K562 (cell line): ENCODE measurements at regions not wholly inside any gene's neighbourhood (a gene's known extent, or its start where the extent isn't known, plus 50 kb on each side); places are given as distances from the start of the nearest gene placed in this dataset.

Experiments used
- ATAC-seq: fragments of 200-7000 bp; cut with Tn5 transposase; 3 replicates; pipeline ENCODE4 v1.9.1; 2020; ENCODE audit warnings: moderate library complexity
- BruUV-seq: library from RNA; stranded (reverse); fragments of 400-500 nt; replicated peaks from 2 replicates; lab custom pipeline; 2021; lab: Mats Ljungman, UMichigan
- CTCF ChIA-PET: fragments of 300-600 bp; formaldehyde crosslinking; extraction: SDS; loops from one replicate; lab custom pipeline; 2021; ENCODE audit warnings: low intra/inter-chr PET ratio; lab: Yijun Ruan, JAX
- POLR2A ChIA-PET: fragments of 300-600, 350-650 bp; sonication (Branson Sonifier 250); formaldehyde crosslinking; extraction: SDS; loops from one replicate; lab custom pipeline; 2021; ENCODE audit warnings: antibody characterized with exemption, inconsistent platforms; lab: Yijun Ruan, JAX
- DNase-seq, 4 experiments: peaks; one replicate each; pipeline versions ENCODE4 v3.0.0 to v3.0.0-alpha.2; 2011 to 2018; ENCODE audit warnings: low spot score in 3 of 4, mixed read lengths in 3 of 4; ENCODE audit errors: extremely low read depth in 1 of 4
- FAIRE-seq: peaks from 2 replicates; lab custom pipeline; 2011; peaks lifted over from hg19 to GRCh38; lab: Jason Lieb, UNC
- H2AFZ ChIP-seq: 2 replicates; pipeline ENCODE4 v1.6.0; 2011; ENCODE audit warnings: low read depth, low read length, control low read depth, inconsistent platforms
- H3K27ac ChIP-seq: fragments of 200-600 bp; 3 replicates; pipeline ENCODE4 v1.8.0; 2011; ENCODE audit warnings: low read depth, mild to moderate bottlenecking, control low read depth, inconsistent platforms, low read length, moderate library complexity, mixed read lengths; ENCODE audit errors: extremely low read depth
- H3K27me3 ChIP-seq, 2 experiments: fragments of 300-600 bp in 1 of 2; 2 replicates in 1 of 2; 3 replicates in 1 of 2; pipeline versions ENCODE4 v1.6.0 to v1.8.0; 2011; ENCODE audit warnings: inconsistent platforms in 2 of 2, low read length in 2 of 2, mild to moderate bottlenecking in 1 of 2, mixed read lengths in 1 of 2, moderate library complexity in 1 of 2; ENCODE audit not compliant: control insufficient read depth in 2 of 2, insufficient read depth in 2 of 2
- H3K36me3 ChIP-seq: fragments of 300-600 bp; 3 replicates; pipeline ENCODE4 v1.8.0; 2011; ENCODE audit warnings: mild to moderate bottlenecking, low read length, inconsistent platforms; ENCODE audit not compliant: control insufficient read depth, insufficient read depth
- H3K4me1 ChIP-seq, 2 experiments: fragments of 200-600 bp in 1 of 2; replicated peaks in 1 of 2; 2 replicates in 1 of 2; 3 replicates in 1 of 2; pipeline versions ENCODE4 v1.5.1 to v1.8.0; 2011; ENCODE audit warnings: inconsistent platforms in 2 of 2, low read length in 2 of 2, mild to moderate bottlenecking in 1 of 2, mixed read lengths in 1 of 2, moderate library complexity in 1 of 2; ENCODE audit not compliant: control insufficient read depth in 2 of 2, insufficient read depth in 2 of 2
- H3K4me2 ChIP-seq: 2 replicates; pipeline ENCODE4 v1.6.1; 2011; ENCODE audit warnings: low read length, control low read depth, inconsistent platforms, mixed read lengths; ENCODE audit not compliant: insufficient read depth
- H3K4me3 ChIP-seq: fragments of 200-600 bp; sonication (generic), shearing (Covaris generic); 2 replicates; pipeline ENCODE4 v1.5.1; 2016; ENCODE audit warnings: control low read depth, inconsistent platforms
- H3K79me2 ChIP-seq: fragments of 200-600 bp; 3 replicates; pipeline ENCODE4 v1.8.0; 2011; ENCODE audit warnings: low read length, inconsistent platforms; ENCODE audit not compliant: control insufficient read depth, insufficient read depth
- H3K9ac ChIP-seq, 2 experiments: 2 replicates each; pipeline versions ENCODE4 v1.6.0 to v1.6.1; 2011; ENCODE audit warnings: low read depth in 2 of 2, low read length in 2 of 2, control low read depth in 1 of 2, inconsistent platforms in 1 of 2, mild to moderate bottlenecking in 1 of 2, mixed read lengths in 1 of 2; ENCODE audit not compliant: insufficient read depth in 1 of 2
- H3K9me1 ChIP-seq: one replicate; pipeline ENCODE4 v1.6.0; 2011; ENCODE audit warnings: inconsistent platforms, mild to moderate bottlenecking, low read length, moderate library complexity; ENCODE audit not compliant: control insufficient read depth, insufficient read depth
- H3K9me3 ChIP-seq: replicated peaks from 2 replicates; pipeline ENCODE4 v1.5.1; 2011; ENCODE audit warnings: low read depth, low read length, inconsistent platforms; ENCODE audit not compliant: control insufficient read depth, insufficient read depth
- H4K20me1 ChIP-seq: replicated peaks from 2 replicates; pipeline ENCODE4 v1.6.1; 2011; ENCODE audit warnings: low read length, inconsistent platforms, mixed read lengths; ENCODE audit not compliant: control insufficient read depth, insufficient read depth
- BACH1 ChIP-seq: fragments of 200-800 bp; sonication (Bioruptor generic); IDR thresholded peaks from 2 replicates; pipeline ENCODE4 v1.6.1; 2016; ENCODE audit warnings: missing genetic modification characterization, missing compliant biosample characterization
- LARP7 ChIP-seq: fragments of 450-650 bp; IDR thresholded peaks from 2 replicates; pipeline ENCODE4 v1.6.1; 2016
- PHB2 ChIP-seq: fragments of 450-650 bp; IDR thresholded peaks from 2 replicates; pipeline ENCODE4 v1.6.1; 2017; ENCODE audit warnings: low read depth
- PML ChIP-seq: IDR thresholded peaks from 2 replicates; pipeline ENCODE4 v1.6.1; 2012; ENCODE audit warnings: low read length, inconsistent platforms
- RAD21 ChIP-seq, 2 experiments: fragments of 250-450 bp in 1 of 2; fragments of 450-650 bp in 1 of 2; sonication (Bioruptor Pico) in 1 of 2; formaldehyde crosslinking in 1 of 2; IDR thresholded peaks in 1 of 2; conservative IDR thresholded peaks in 1 of 2; 2 replicates each; pipeline versions ENCODE4 v1.4.0 to v1.8.0; 2020 to 2022; ENCODE audit warnings: mild to moderate bottlenecking in 2 of 2, moderate library complexity in 1 of 2
- SAFB ChIP-seq: fragments of 200-400 bp; formaldehyde crosslinking; IDR thresholded peaks from 2 replicates; pipeline ENCODE4 v1.6.1; 2017; ENCODE audit warnings: low read depth, low read length, borderline replicate concordance
- ZBED1 ChIP-seq: IDR thresholded peaks from 2 replicates; pipeline ENCODE4 v1.6.1; 2014
- ZNF133 ChIP-seq: fragments of 250-450 bp; sonication (Bioruptor Pico); IDR thresholded peaks from 2 replicates; pipeline ENCODE4 v1.4.0; 2020; ENCODE audit warnings: mild to moderate bottlenecking
- ZNF780A ChIP-seq: fragments of 250-450 bp; sonication (Bioruptor Pico); IDR thresholded peaks from 2 replicates; pipeline ENCODE4 v1.5.0; 2021; ENCODE audit warnings: mild to moderate bottlenecking
- WGBS: fragments of 100-300 bp; shearing (Covaris generic); methylation state at CpG from one replicate; pipeline ENCODE4 v1.1.6; 2016; ENCODE audit warnings: low coverage, mixed read lengths; ENCODE audit not compliant: insufficient coverage; ENCODE audit errors: missing lambda C conversion rate; 5-methylcytosine and 5-hydroxymethylcytosine counted together
- in situ Hi-C: fragments of 300-500 bp; cut with MboI; formaldehyde crosslinking; loops from 4 replicates; pipeline ENCODE4 v1.15.0; 2018; ENCODE audit warnings: inconsistent platforms, mixed read lengths
- intact Hi-C: fragments of 100-400 bp; cut with micrococcal nuclease; formaldehyde crosslinking; loops from 2 replicates; pipeline ENCODE4 v1.14.2; 2022
- TF ChIP-seq, protein P1 (sequence below): fragments of 250-450 bp; sonication (Bioruptor Pico); IDR thresholded peaks from 2 replicates; pipeline ENCODE4 v1.8.0; 2021; ENCODE audit warnings: borderline replicate concordance, mild to moderate bottlenecking, moderate library complexity; ENCODE audit not compliant: poor library complexity, severe bottlenecking
- TF ChIP-seq, protein P2 (sequence below): fragments of 250-450 bp; sonication (Bioruptor Pico); IDR thresholded peaks from 2 replicates; pipeline ENCODE4 v1.4.0; 2020; ENCODE audit warnings: mild to moderate bottlenecking, moderate library complexity, borderline replicate concordance

DNA sequence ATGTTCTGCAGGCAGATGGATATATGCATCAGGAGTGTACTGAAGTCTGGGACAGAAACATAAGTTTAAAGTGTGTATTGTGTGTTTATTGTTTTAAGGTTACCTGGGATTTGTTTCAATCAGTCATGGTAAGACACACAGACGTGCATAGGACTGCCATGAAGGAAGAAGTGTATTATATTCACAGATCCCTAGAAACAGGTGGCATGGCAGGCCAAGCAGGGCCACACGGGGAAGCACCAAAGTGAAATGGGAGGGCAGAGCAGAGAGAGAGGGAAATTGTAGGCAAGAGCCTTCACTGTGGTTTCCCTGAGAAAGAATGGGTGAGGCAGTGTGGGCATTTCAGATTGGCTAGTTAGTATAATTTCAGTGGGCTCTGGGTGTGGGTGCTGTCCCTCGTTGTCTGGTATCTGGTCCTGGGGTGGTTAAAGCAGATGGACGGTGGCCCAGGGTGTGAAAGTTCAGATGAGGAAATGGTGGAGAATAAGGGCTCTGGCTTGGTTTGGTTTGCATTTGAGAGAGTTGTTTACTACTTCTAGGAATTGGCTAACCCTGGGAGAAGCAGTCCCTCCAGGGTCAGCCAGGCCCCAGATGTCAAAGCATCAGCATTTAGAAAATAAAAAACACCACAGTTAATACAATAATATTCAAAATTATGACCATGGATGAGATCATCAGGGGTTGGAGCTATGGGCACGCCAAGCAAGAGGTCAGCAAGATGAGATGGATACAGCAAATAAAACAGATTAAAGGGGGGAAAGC, 160.0 kb downstream of the LRRC30 start:
- H3K27me3 ChIP-seq = no peaks in the 10 kb centered on the region
- H3K27ac ChIP-seq = no peak overlapping the region
- intact Hi-C loops = no loop called here
- H3K9me1 ChIP-seq = no peaks in the 10 kb centered on the region
- POLR2A ChIA-PET = no interaction called here
- no peak for FAIRE-seq
- H3K79me2 ChIP-seq = no peaks in the 10 kb centered on the region
- no peak for DNase-seq
- no peaks in the 10 kb centered on the region for H3K9me3 ChIP-seq
- TF ChIP-seq ZNF780A = no peak
- TF ChIP-seq ZBED1 = no peak
- no peak for TF ChIP-seq SAFB
- no peak for TF ChIP-seq ZNF133 (CRISPR knock-in tag)
- TF ChIP-seq, protein P1, sequence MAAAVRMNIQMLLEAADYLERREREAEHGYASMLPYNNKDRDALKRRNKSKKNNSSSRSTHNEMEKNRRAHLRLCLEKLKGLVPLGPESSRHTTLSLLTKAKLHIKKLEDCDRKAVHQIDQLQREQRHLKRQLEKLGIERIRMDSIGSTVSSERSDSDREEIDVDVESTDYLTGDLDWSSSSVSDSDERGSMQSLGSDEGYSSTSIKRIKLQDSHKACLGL (CRISPR knock-in tag) = no peak
- no peak for TF ChIP-seq RAD21 (CRISPR knock-in tag; conservative IDR thresholded peaks at IDR 0.05 in 1 of 2, IDR thresholded peaks at IDR 0.05 in 1 of 2)
- TF ChIP-seq LARP7 = no peak
- TF ChIP-seq, protein P2, sequence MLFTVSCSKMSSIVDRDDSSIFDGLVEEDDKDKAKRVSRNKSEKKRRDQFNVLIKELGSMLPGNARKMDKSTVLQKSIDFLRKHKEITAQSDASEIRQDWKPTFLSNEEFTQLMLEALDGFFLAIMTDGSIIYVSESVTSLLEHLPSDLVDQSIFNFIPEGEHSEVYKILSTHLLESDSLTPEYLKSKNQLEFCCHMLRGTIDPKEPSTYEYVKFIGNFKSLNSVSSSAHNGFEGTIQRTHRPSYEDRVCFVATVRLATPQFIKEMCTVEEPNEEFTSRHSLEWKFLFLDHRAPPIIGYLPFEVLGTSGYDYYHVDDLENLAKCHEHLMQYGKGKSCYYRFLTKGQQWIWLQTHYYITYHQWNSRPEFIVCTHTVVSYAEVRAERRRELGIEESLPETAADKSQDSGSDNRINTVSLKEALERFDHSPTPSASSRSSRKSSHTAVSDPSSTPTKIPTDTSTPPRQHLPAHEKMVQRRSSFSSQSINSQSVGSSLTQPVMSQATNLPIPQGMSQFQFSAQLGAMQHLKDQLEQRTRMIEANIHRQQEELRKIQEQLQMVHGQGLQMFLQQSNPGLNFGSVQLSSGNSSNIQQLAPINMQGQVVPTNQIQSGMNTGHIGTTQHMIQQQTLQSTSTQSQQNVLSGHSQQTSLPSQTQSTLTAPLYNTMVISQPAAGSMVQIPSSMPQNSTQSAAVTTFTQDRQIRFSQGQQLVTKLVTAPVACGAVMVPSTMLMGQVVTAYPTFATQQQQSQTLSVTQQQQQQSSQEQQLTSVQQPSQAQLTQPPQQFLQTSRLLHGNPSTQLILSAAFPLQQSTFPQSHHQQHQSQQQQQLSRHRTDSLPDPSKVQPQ (CRISPR knock-in tag) = no peak
- no peak for TF ChIP-seq PML
- no peak for TF ChIP-seq BACH1 (tag)
- TF ChIP-seq PHB2 = no peak
- TF ChIP-seq, all 486 proteins: peak for 0
- ATAC-seq = no peak
- no peak overlapping the region for H3K4me2 ChIP-seq
- CTCF ChIA-PET = no interaction called here
- 0% methylated on average over 5 of the region's 5 CpGs for WGBS
- no peak overlapping the region for H2AFZ ChIP-seq
- H3K9ac ChIP-seq = no peak overlapping the region
- no peak overlapping the region for H3K4me3 ChIP-seq
- no TSS peak for BruUV-seq
- H3K36me3 ChIP-seq = no peaks in the 10 kb centered on the region
- H3K4me1 ChIP-seq = no peaks in the 10 kb centered on the region
- no peaks in the 10 kb centered on the region for H4K20me1 ChIP-seq
- in situ Hi-C loops = no loop called here
